NCI-H1092 treated with DMSO at 0.1 percent for 48 hours (cell line): ENCODE measurements at regions not wholly inside any gene's neighbourhood (a gene's known extent, or its start where the extent isn't known, plus 50 kb on each side); places are given as distances from the start of the nearest gene placed in this dataset.

Experiments used
- DNase-seq: peaks from one replicate; lab custom pipeline; 2025; lab: John Stamatoyannopoulos, UW

GRCh38 chr18:46294318-46294717 is 190.1 kb downstream of the HAUS1 start:
- DNase-seq, result no peak

GRCh38 chr18:46294751-46295150 is 190.6 kb downstream of the HAUS1 start:
- no peak for DNase-seq

GRCh38 chr18:46295416-46295815 is 191.2 kb downstream of the HAUS1 start:
- DNase-seq, result no peak

GRCh38 chr18:46296656-46297055 is 192.5 kb downstream of the HAUS1 start:
- no peak for DNase-seq

- no peak for DNase-seq
These were observed 192.9 kb downstream of the HAUS1 start for GRCh38 chr18:46297124-46297523.

GRCh38 chr18:46297621-46298020 is 193.4 kb downstream of the HAUS1 start:
- no peak for DNase-seq

- DNase-seq, result no peak
These were observed 194.3 kb downstream of the HAUS1 start for GRCh38 chr18:46298511-46298910.

- DNase-seq, result no peak
These were observed 195.4 kb downstream of the HAUS1 start for GRCh38 chr18:46299465-46300008.

GRCh38 chr18:46301081-46301480 is 196.9 kb downstream of the HAUS1 start:
- no peak for DNase-seq

GRCh38 chr18:46301571-46301970 is 197.4 kb downstream of the HAUS1 start:
- DNase-seq, result no peak

- no peak for DNase-seq
These were observed 198.6 kb downstream of the HAUS1 start for GRCh38 chr18:46302528-46303485.

- DNase-seq, result no peak
These were observed 206.1 kb downstream of the HAUS1 start for GRCh38 chr18:46310258-46310657.

- no peak for DNase-seq
These were observed 206.6 kb downstream of the HAUS1 start for GRCh38 chr18:46310675-46311345.

GRCh38 chr18:46311491-46311890 is 207.3 kb downstream of the HAUS1 start:
- DNase-seq, result no peak

- DNase-seq, result no peak
These were observed 208.0 kb downstream of the HAUS1 start for GRCh38 chr18:46312221-46312620.

- DNase-seq, result no peak
These were observed 209.3 kb downstream of the HAUS1 start for GRCh38 chr18:46313521-46313920.

- no peak for DNase-seq
These were observed 209.8 kb downstream of the HAUS1 start for GRCh38 chr18:46314011-46314410.

- no peak for DNase-seq
These were observed 211.0 kb downstream of the HAUS1 start for GRCh38 chr18:46315161-46315560.

GRCh38 chr18:46318356-46318755 is 214.2 kb downstream of the HAUS1 start:
- DNase-seq, result no peak

GRCh38 chr18:46319783-46320182 is 215.6 kb downstream of the HAUS1 start:
- no peak for DNase-seq

GRCh38 chr18:46320297-46320696 is 216.1 kb downstream of the HAUS1 start:
- no peak for DNase-seq

GRCh38 chr18:46320928-46321711 is 216.9 kb downstream of the HAUS1 start:
- no peak for DNase-seq
